ENCODE measurements at regions not wholly inside any gene's neighbourhood (a gene's known extent, or its start where the extent isn't known, plus 50 kb on each side); places are given as distances from the start of the nearest gene placed in this dataset.

- no peak for TF ChIP-seq CTCF (IDR thresholded peaks at IDR 0.05)
- TF ChIP-seq POLR2A (IDR thresholded peaks at IDR 0.05): no peak
These were observed 89.3 kb upstream of the HAAO start for GRCh38 chr2:42881732-42882131.

Data from body of pancreas (tissue), 4 donors.